ENCODE measurements at regions not wholly inside any gene's neighbourhood (a gene's known extent, or its start where the extent isn't known, plus 50 kb on each side); places are given as distances from the start of the nearest gene placed in this dataset.

GRCh38 chr1:88169139-88169538, 514.9 kb upstream of the PKN2 start:
- in situ Hi-C loops (cut with HindIII; ENCODE audit: low sequenced_read_pairs): no loop called here

- in situ Hi-C loops (cut with HindIII; ENCODE audit: low sequenced_read_pairs): no loop called here
Observed at GRCh38 chr1:88169939-88170338, 514.1 kb upstream of the PKN2 start.

- in situ Hi-C loops (cut with HindIII; ENCODE audit: low sequenced_read_pairs): no loop called here
Observed at GRCh38 chr1:88175120-88175630, 508.9 kb upstream of the PKN2 start.

GRCh38 chr1:88175631-88176226, 508.3 kb upstream of the PKN2 start:
- in situ Hi-C loops (cut with HindIII; ENCODE audit: low sequenced_read_pairs): no loop called here

GRCh38 chr1:88179943-88180342, 504.1 kb upstream of the PKN2 start:
- in situ Hi-C loops (cut with HindIII; ENCODE audit: low sequenced_read_pairs): no loop called here

- in situ Hi-C loops (cut with HindIII; ENCODE audit: low sequenced_read_pairs): no loop called here
Observed at GRCh38 chr1:88180449-88181108, 503.5 kb upstream of the PKN2 start.

- in situ Hi-C loops (cut with HindIII; ENCODE audit: low sequenced_read_pairs): no loop called here
Observed at GRCh38 chr1:88186911-88187310, 497.2 kb upstream of the PKN2 start.

- in situ Hi-C loops (cut with HindIII; ENCODE audit: low sequenced_read_pairs): no loop called here
Observed at GRCh38 chr1:88188038-88188437, 496.0 kb upstream of the PKN2 start.

GRCh38 chr1:88189525-88189924, 494.5 kb upstream of the PKN2 start:
- in situ Hi-C loops (cut with HindIII; ENCODE audit: low sequenced_read_pairs): no loop called here

- in situ Hi-C loops (cut with HindIII; ENCODE audit: low sequenced_read_pairs): no loop called here
Observed at GRCh38 chr1:88191917-88192316, 492.2 kb upstream of the PKN2 start.

- in situ Hi-C loops (cut with HindIII; ENCODE audit: low sequenced_read_pairs): no loop called here
Observed at GRCh38 chr1:88194542-88194941, 489.5 kb upstream of the PKN2 start.

- in situ Hi-C loops (cut with HindIII; ENCODE audit: low sequenced_read_pairs): no loop called here
Observed at GRCh38 chr1:88200545-88200944, 483.5 kb upstream of the PKN2 start.

GRCh38 chr1:88204111-88204510, 480.0 kb upstream of the PKN2 start:
- in situ Hi-C loops (cut with HindIII; ENCODE audit: low sequenced_read_pairs): no loop called here

GRCh38 chr1:88204612-88205167, 479.4 kb upstream of the PKN2 start:
- in situ Hi-C loops (cut with HindIII; ENCODE audit: low sequenced_read_pairs): no loop called here

- in situ Hi-C loops (cut with HindIII; ENCODE audit: low sequenced_read_pairs): no loop called here
Observed at GRCh38 chr1:88208389-88208788, 475.7 kb upstream of the PKN2 start.

- in situ Hi-C loops (cut with HindIII; ENCODE audit: low sequenced_read_pairs): no loop called here
Observed at GRCh38 chr1:88210103-88210787, 473.8 kb upstream of the PKN2 start.

GRCh38 chr1:88216441-88216840, 467.6 kb upstream of the PKN2 start:
- in situ Hi-C loops (cut with HindIII; ENCODE audit: low sequenced_read_pairs): no loop called here

GRCh38 chr1:88217386-88217785, 466.7 kb upstream of the PKN2 start:
- in situ Hi-C loops (cut with HindIII; ENCODE audit: low sequenced_read_pairs): no loop called here

- in situ Hi-C loops (cut with HindIII; ENCODE audit: low sequenced_read_pairs): no loop called here
Observed at GRCh38 chr1:88219521-88219920, 464.6 kb upstream of the PKN2 start.

GRCh38 chr1:88221411-88221810, 462.7 kb upstream of the PKN2 start:
- in situ Hi-C loops (cut with HindIII; ENCODE audit: low sequenced_read_pairs): no loop called here

- in situ Hi-C loops (cut with HindIII; ENCODE audit: low sequenced_read_pairs): no loop called here
Observed at GRCh38 chr1:88224906-88225305, 459.2 kb upstream of the PKN2 start.

GRCh38 chr1:88228114-88228513, 456.0 kb upstream of the PKN2 start:
- in situ Hi-C loops (cut with HindIII; ENCODE audit: low sequenced_read_pairs): no loop called here

Measured in endothelial cell of hepatic sinusoid (primary cell).